H1 (cell line): ENCODE measurements at regions not wholly inside any gene's neighbourhood (a gene's known extent, or its start where the extent isn't known, plus 50 kb on each side); places are given as distances from the start of the nearest gene placed in this dataset.

ENCODE experiments used
- CTCF ChIA-PET: fragments of 300-600 bp; sonication (Branson Sonifier 250); formaldehyde crosslinking; loops from one replicate; lab custom pipeline; 2021; ENCODE audit not compliant: partially characterized antibody; lab: Charles Lee
- POLR2A ChIA-PET: fragments of 300-600 bp; sonication (Branson Sonifier 250); formaldehyde crosslinking; loops from one replicate; lab custom pipeline; 2021; ENCODE audit warnings: inconsistent platforms; ENCODE audit not compliant: partially characterized antibody; lab: Charles Lee
- DNase-seq, 2 experiments: peaks; one replicate each; pipeline versions ENCODE4 v3.0.0 to v3.0.0-alpha.2; 2010 to 2022; ENCODE audit warnings: low spot score in 2 of 2, low read depth in 1 of 2, mixed read lengths in 1 of 2
- FAIRE-seq: peaks from 2 replicates; lab custom pipeline; 2011; peaks lifted over from hg19 to GRCh38; lab: Jason Lieb, UNC
- H2AFZ ChIP-seq: 2 replicates; pipeline ENCODE4 v1.8.1; 2012; ENCODE audit warnings: low read length, inconsistent platforms
- H2AK5ac ChIP-seq: 2 replicates; pipeline ENCODE4 v1.6.1; 2013; ENCODE audit warnings: low read depth, low read length
- H2BK120ac ChIP-seq: replicated peaks from 2 replicates; pipeline ENCODE3; 2013; ENCODE audit warnings: low read depth, low read length, inconsistent platforms
- H2BK12ac ChIP-seq: 2 replicates; pipeline ENCODE4 v1.6.1; 2013; ENCODE audit warnings: low read depth, low read length
- H2BK15ac ChIP-seq: 2 replicates; pipeline ENCODE4 v1.6.1; 2013; ENCODE audit warnings: low read length
- H2BK20ac ChIP-seq: 2 replicates; pipeline ENCODE4 v1.6.1; 2013; ENCODE audit warnings: low read length
- H2BK5ac ChIP-seq: 2 replicates; pipeline ENCODE4 v1.6.1; 2013; ENCODE audit warnings: low read depth, low read length
- H3K14ac ChIP-seq: 2 replicates; pipeline ENCODE4 v1.6.1; 2013; ENCODE audit warnings: inconsistent platforms; ENCODE audit not compliant: insufficient read length
- H3K18ac ChIP-seq: 2 replicates; pipeline ENCODE4 v1.6.1; 2013; ENCODE audit warnings: low read length; ENCODE audit errors: extremely low read depth
- H3K23ac ChIP-seq: 2 replicates; pipeline ENCODE4 v1.6.1; 2013; ENCODE audit warnings: inconsistent platforms; ENCODE audit not compliant: insufficient read length
- H3K23me2 ChIP-seq: 2 replicates; pipeline ENCODE4 v1.6.1; 2013; ENCODE audit warnings: low read depth, low read length
- H3K27ac ChIP-seq: 2 replicates; pipeline ENCODE4 v1.6.1; 2011; ENCODE audit warnings: low read depth, low read length, inconsistent platforms
- H3K27me3 ChIP-seq, 4 experiments: replicated peaks in 1 of 4; 1 replicate in 1 of 4; 2 replicates in 3 of 4; pipeline versions ENCODE4 v1.6.1 to v1.8.1; 2011 to 2013; ENCODE audit warnings: low read length in 3 of 4, mild to moderate bottlenecking in 3 of 4, inconsistent platforms in 2 of 4, mixed read lengths in 2 of 4, moderate library complexity in 1 of 4; ENCODE audit not compliant: control insufficient read depth in 3 of 4, insufficient read depth in 3 of 4; ENCODE audit errors: extremely low read depth in 1 of 4
- H3K36me3 ChIP-seq, 4 experiments: 2 replicates each; pipeline versions ENCODE4 v1.6.1 to v1.8.1; 2011 to 2013; ENCODE audit warnings: mild to moderate bottlenecking in 4 of 4, low read length in 3 of 4, moderate library complexity in 2 of 4, control low read depth in 1 of 4, inconsistent platforms in 1 of 4; ENCODE audit not compliant: insufficient read depth in 4 of 4, control insufficient read depth in 2 of 4
- H3K4ac ChIP-seq: replicated peaks from 2 replicates; pipeline ENCODE3; 2013; ENCODE audit warnings: low read length, low read depth, mixed read lengths, inconsistent platforms; ENCODE audit not compliant: insufficient read length
- H3K4me1 ChIP-seq, 4 experiments: replicated peaks in 1 of 4; 1 replicate in 1 of 4; 2 replicates in 3 of 4; pipeline versions ENCODE4 v1.6.1 to v1.8.1; 2011 to 2013; ENCODE audit warnings: low read length in 3 of 4, inconsistent platforms in 2 of 4, mixed read lengths in 1 of 4; ENCODE audit not compliant: insufficient read depth in 4 of 4, control insufficient read depth in 3 of 4
- H3K4me2 ChIP-seq, 2 experiments: 2 replicates each; pipeline versions ENCODE4 v1.6.1 to v1.8.1; 2011 to 2013; ENCODE audit warnings: low read depth in 2 of 2, low read length in 2 of 2, control low read depth in 1 of 2, inconsistent platforms in 1 of 2, mild to moderate bottlenecking in 1 of 2; ENCODE audit not compliant: insufficient read depth in 1 of 2
- H3K4me3 ChIP-seq, 4 experiments: fragments of 200-600, 300-600 bp in 1 of 4; sonication (generic), shearing (Covaris generic), sonication (Bioruptor Twin) in 1 of 4; 2 replicates each; pipeline versions ENCODE4 v1.5.1 to v1.8.1; 2011 to 2016; ENCODE audit warnings: low read length in 4 of 4, low read depth in 3 of 4, control low read depth in 2 of 4, inconsistent platforms in 2 of 4, mild to moderate bottlenecking in 2 of 4, mixed read lengths in 1 of 4, moderate library complexity in 1 of 4; ENCODE audit not compliant: insufficient read depth in 2 of 4; ENCODE audit errors: extremely low read depth in 1 of 4
- H3K56ac ChIP-seq: replicated peaks from 2 replicates; pipeline ENCODE3; 2013; ENCODE audit warnings: low read depth, mild to moderate bottlenecking, mixed read lengths, low read length, inconsistent platforms; ENCODE audit not compliant: insufficient read length
- H3K79me1 ChIP-seq: 2 replicates; pipeline ENCODE4 v1.6.1; 2013; ENCODE audit warnings: low read depth, low read length, control low read depth
- H3K79me2 ChIP-seq, 2 experiments: 2 replicates each; pipeline versions ENCODE4 v1.6.1 to v1.8.1; 2012 to 2013; ENCODE audit warnings: low read length in 2 of 2, mild to moderate bottlenecking in 2 of 2, inconsistent platforms in 1 of 2; ENCODE audit not compliant: insufficient read depth in 2 of 2, control insufficient read depth in 1 of 2
- H3K9ac ChIP-seq, 4 experiments: replicated peaks in 1 of 4; 1 replicate in 1 of 4; 2 replicates in 3 of 4; pipeline versions ENCODE4 v1.6.1 to v1.8.1; 2011 to 2013; ENCODE audit warnings: low read depth in 3 of 4, low read length in 3 of 4, control low read depth in 2 of 4, mild to moderate bottlenecking in 2 of 4, moderate library complexity in 2 of 4, inconsistent platforms in 1 of 4; ENCODE audit errors: extremely low read depth in 1 of 4
- H3K9me3 ChIP-seq, 2 experiments: 2 replicates each; pipeline versions ENCODE4 v1.6.1 to v1.8.1; 2012 to 2013; ENCODE audit warnings: mild to moderate bottlenecking in 2 of 2, moderate library complexity in 2 of 2, control low read depth in 1 of 2, inconsistent platforms in 1 of 2, low read depth in 1 of 2, low read length in 1 of 2, mixed read lengths in 1 of 2; ENCODE audit not compliant: insufficient read depth in 2 of 2
- H4K20me1 ChIP-seq, 2 experiments: replicated peaks in 1 of 2; 2 replicates each; pipeline versions ENCODE3 to v1.8.1; 2011 to 2013; ENCODE audit warnings: inconsistent platforms in 2 of 2, low read length in 2 of 2, mild to moderate bottlenecking in 1 of 2; ENCODE audit not compliant: insufficient read depth in 2 of 2, control insufficient read depth in 1 of 2
- H4K5ac ChIP-seq: 2 replicates; pipeline ENCODE4 v1.6.1; 2013; ENCODE audit warnings: low read length, low read depth, mixed read lengths, inconsistent platforms; ENCODE audit not compliant: insufficient read length
- H4K8ac ChIP-seq: 2 replicates; pipeline ENCODE4 v1.8.0; 2013; ENCODE audit warnings: mild to moderate bottlenecking, moderate library complexity, low read length, inconsistent platforms; ENCODE audit not compliant: insufficient read depth; ENCODE audit errors: extremely low read depth
- H4K91ac ChIP-seq: replicated peaks from 2 replicates; pipeline ENCODE3; 2013; ENCODE audit warnings: low read length, mixed read lengths, inconsistent platforms; ENCODE audit not compliant: insufficient read length
- BCL11A ChIP-seq, 2 experiments: IDR thresholded peaks; one replicate each; pipeline ENCODE4 v1.6.1; 2011; ENCODE audit warnings: low read depth in 2 of 2, low read length in 2 of 2, mild to moderate bottlenecking in 2 of 2
- EGR1 ChIP-seq: IDR thresholded peaks from 2 replicates; pipeline ENCODE4 v1.6.1; 2011; ENCODE audit warnings: low read depth, low read length, borderline replicate concordance
- RAD21 ChIP-seq, 2 experiments: IDR thresholded peaks in 1 of 2; conservative IDR thresholded peaks in 1 of 2; 2 replicates each; pipeline ENCODE4 v1.6.1; 2011; ENCODE audit warnings: low read depth in 2 of 2, low read length in 2 of 2, improper control_type of control experiment in 1 of 2, inconsistent platforms in 1 of 2, mild to moderate bottlenecking in 1 of 2, moderate library complexity in 1 of 2
- RBBP5 ChIP-seq: IDR thresholded peaks from 2 replicates; pipeline ENCODE4 v1.7.1; 2012; ENCODE audit warnings: low read depth, mild to moderate bottlenecking, inconsistent platforms, low read length, moderate library complexity, borderline replicate concordance

DNA sequence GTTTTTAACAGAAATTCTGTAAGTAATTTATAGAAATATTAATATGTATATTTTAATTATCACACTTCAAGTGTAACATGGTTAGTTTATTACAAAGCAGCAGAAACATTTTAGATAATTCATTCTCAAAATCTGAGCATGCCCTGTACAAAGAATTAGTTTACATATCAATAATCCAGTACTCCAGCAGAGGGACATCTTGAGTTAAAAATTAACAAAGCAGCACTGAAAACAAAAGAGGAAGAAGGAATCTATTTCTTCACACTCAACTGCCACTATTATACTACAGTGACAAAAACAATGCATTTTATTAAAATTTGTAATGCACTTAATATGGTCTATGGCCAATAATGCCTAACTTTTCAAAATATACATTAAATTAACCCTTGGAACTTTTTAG lies 179.1 kb upstream of the KLHL4 start:
- Histone ChIP-seq H3K27me3 (no peaks in the 10 kb centered on the region), H2BK20ac (no peak overlapping the region), H2BK5ac (no peak overlapping the region), H4K5ac (no peak overlapping the region), H3K4me3 (no peak overlapping the region), H3K23me2 (no peaks in the 10 kb centered on the region), H3K4me1 (no peaks in the 10 kb centered on the region), H3K4me2 (no peak overlapping the region), H3K18ac (no peak overlapping the region), H3K56ac (no peak overlapping the region), H2AK5ac (no peak overlapping the region), H2BK120ac (no peak overlapping the region), H3K23ac (no peak overlapping the region), H3K9me3 (no peaks in the 10 kb centered on the region), H2BK12ac (no peak overlapping the region), H3K14ac (no peak overlapping the region), H4K20me1 (no peaks in the 10 kb centered on the region), H2AFZ (no peak overlapping the region), H3K27ac (no peak overlapping the region), H3K9ac (no peak overlapping the region), H3K4ac (no peak overlapping the region), H3K79me1 (no peaks in the 10 kb centered on the region), H4K91ac (no peak overlapping the region), H3K79me2 (no peaks in the 10 kb centered on the region), H3K36me3 (no peaks in the 10 kb centered on the region), H2BK15ac (no peak overlapping the region), H4K8ac (no peak overlapping the region)
- DNase-seq: no peak
- peak; percentile 39 for FAIRE-seq
- POLR2A ChIA-PET: no interaction called here
- CTCF ChIA-PET: interaction anchor here (0.7 to 1.0 kb wide), 4 partner anchors 77 to 327 kb away, joined by 3 to 4 read pairs (median 3); no protein-coding TSS in a partner anchor
- TF ChIP-seq RAD21 (IDR thresholded peaks at IDR 0.05 in 1 of 2, conservative IDR thresholded peaks at IDR 0.05 in 1 of 2; ENCODE audit: low read depth in 2 of 2, low read length in 2 of 2) (peak; percentile 44 to 57), BCL11A (IDR thresholded peaks at IDR 0.05; ENCODE audit: low read depth in 2 of 2, low read length in 2 of 2) (no peak), RBBP5 (no peak), EGR1 (no peak)
